CD14-positive monocyte (primary cell): ENCODE measurements at regions not wholly inside any gene's neighbourhood (a gene's known extent, or its start where the extent isn't known, plus 50 kb on each side); places are given as distances from the start of the nearest gene placed in this dataset.

Experiments
- DNase-seq, 3 donors: peaks; one replicate each; pipeline ENCODE4 v3.0.0-alpha.2; 2011 to 2022
- H2AFZ ChIP-seq: 2 replicates; pipeline ENCODE4 v1.6.0; 2012; ENCODE audit warnings: mild to moderate bottlenecking, low read depth, low read length, inconsistent platforms; ENCODE audit not compliant: insufficient read depth, poor library complexity, severe bottlenecking
- H3K27ac ChIP-seq, 2 donors: 1 replicate in 1 of 2; 2 replicates in 1 of 2; pipeline ENCODE4 v1.5.1; 2012 to 2013; ENCODE audit warnings: low read length in 2 of 2, control low read depth in 1 of 2, inconsistent platforms in 1 of 2, low read depth in 1 of 2, mild to moderate bottlenecking in 1 of 2
- H3K27me3 ChIP-seq, 2 donors: one replicate each; pipeline versions ENCODE4 v1.6.0 to v1.6.1; 2011 to 2013; ENCODE audit warnings: low read length in 2 of 2; ENCODE audit not compliant: control insufficient read depth in 2 of 2, insufficient read depth in 2 of 2
- H3K36me3 ChIP-seq, 2 donors: replicated peaks in 1 of 2; 1 replicate in 1 of 2; 2 replicates in 1 of 2; pipeline versions ENCODE4 v1.5.1 to v1.6.1; 2012 to 2013; ENCODE audit warnings: low read length in 2 of 2, control low read depth in 1 of 2, inconsistent platforms in 1 of 2, mild to moderate bottlenecking in 1 of 2; ENCODE audit not compliant: insufficient read depth in 2 of 2, control insufficient read depth in 1 of 2
- H3K4me1 ChIP-seq, 2 donors: 1 replicate in 1 of 2; 2 replicates in 1 of 2; pipeline versions ENCODE4 v1.5.1 to v1.6.1; 2012 to 2013; ENCODE audit warnings: low read length in 2 of 2, control low read depth in 1 of 2, inconsistent platforms in 1 of 2, mild to moderate bottlenecking in 1 of 2, moderate library complexity in 1 of 2; ENCODE audit not compliant: insufficient read depth in 2 of 2, control insufficient read depth in 1 of 2
- H3K4me2 ChIP-seq: replicated peaks from 2 replicates; pipeline ENCODE3; 2012; ENCODE audit warnings: low read length, moderate library complexity, mild to moderate bottlenecking; ENCODE audit not compliant: poor library complexity, severe bottlenecking; ENCODE audit errors: extremely low read depth
- H3K4me3 ChIP-seq, 3 experiments: fragments of 200-600 bp in 1 of 3; sonication (generic) in 1 of 3; replicated peaks in 1 of 3; 1 replicate in 2 of 3; 2 replicates in 1 of 3; pipeline ENCODE4 v1.5.1; 2011 to 2013; ENCODE audit warnings: low read length in 3 of 3, mild to moderate bottlenecking in 3 of 3, control low read depth in 2 of 3, low read depth in 2 of 3, inconsistent platforms in 1 of 3, moderate library complexity in 1 of 3
- H3K79me2 ChIP-seq: 2 replicates; pipeline ENCODE4 v1.6.0; 2012; ENCODE audit warnings: mild to moderate bottlenecking, control low read depth, inconsistent platforms, low read length, moderate library complexity; ENCODE audit not compliant: insufficient read depth
- H3K9ac ChIP-seq: 2 replicates; pipeline ENCODE4 v1.6.0; 2017; ENCODE audit warnings: low read length, mild to moderate bottlenecking; ENCODE audit not compliant: insufficient read depth, poor library complexity, severe bottlenecking
- H3K9me3 ChIP-seq, 2 donors: replicated peaks in 1 of 2; 1 replicate in 1 of 2; 2 replicates in 1 of 2; pipeline versions ENCODE4 v1.5.1 to v1.6.1; 2012 to 2013; ENCODE audit warnings: low read length in 2 of 2, control low read depth in 1 of 2; ENCODE audit not compliant: control insufficient read depth in 1 of 2, insufficient read depth in 1 of 2
- H4K20me1 ChIP-seq: 2 replicates; pipeline ENCODE4 v1.6.0; 2012; ENCODE audit warnings: mild to moderate bottlenecking, low read length, control low read depth, moderate library complexity; ENCODE audit not compliant: insufficient read depth
- H3K27ac Mint-ChIP-seq, 7 donors: one replicate each; pipeline ENCODE4 v1.8.0; 2020; ENCODE audit warnings: mild to moderate bottlenecking in 7 of 7, mixed read lengths in 7 of 7, moderate library complexity in 6 of 7, inconsistent platforms in 2 of 7
- H3K27me3 Mint-ChIP-seq, 3 donors: one replicate each; pipeline ENCODE4 v1.8.0; 2021 to 2022; ENCODE audit warnings: low read depth in 3 of 3, mild to moderate bottlenecking in 3 of 3, mixed read lengths in 3 of 3, moderate library complexity in 3 of 3, inconsistent platforms in 1 of 3
- H3K36me3 Mint-ChIP-seq, 2 donors: one replicate each; pipeline ENCODE4 v1.8.0; 2020; ENCODE audit warnings: mixed read lengths in 2 of 2, inconsistent platforms in 1 of 2, mild to moderate bottlenecking in 1 of 2
- H3K4me1 Mint-ChIP-seq: one replicate; pipeline ENCODE4 v1.8.0; 2020; ENCODE audit warnings: mild to moderate bottlenecking, mixed read lengths
- H3K4me3 Mint-ChIP-seq, 2 donors: one replicate each; pipeline ENCODE4 v1.8.0; 2020; ENCODE audit warnings: mild to moderate bottlenecking in 2 of 2, mixed read lengths in 2 of 2, moderate library complexity in 1 of 2
- H3K9me3 Mint-ChIP-seq, 7 donors: one replicate each; pipeline ENCODE4 v1.8.0; 2020 to 2022; ENCODE audit warnings: mixed read lengths in 7 of 7, mild to moderate bottlenecking in 6 of 7, moderate library complexity in 6 of 7, inconsistent platforms in 2 of 7
- WGBS: methylation state at CpG from one replicate; pipeline ENCODE4 v1.1.5; 2013; ENCODE audit warnings: missing lambda C conversion rate; ENCODE audit not compliant: insufficient coverage; 5-methylcytosine and 5-hydroxymethylcytosine counted together
- intact Hi-C, 2 donors: fragments of 100-400 bp; cut with micrococcal nuclease; formaldehyde crosslinking; loops; one replicate each; pipeline versions ENCODE4 v1.15.0 to v1.15.1; 2023
- TF ChIP-seq, protein P1 (sequence below): fragments of 200-600 bp; IDR thresholded peaks from one replicate; pipeline ENCODE4 v1.8.0; 2022; ENCODE audit warnings: antibody characterized with exemption, mild to moderate bottlenecking

DNA sequence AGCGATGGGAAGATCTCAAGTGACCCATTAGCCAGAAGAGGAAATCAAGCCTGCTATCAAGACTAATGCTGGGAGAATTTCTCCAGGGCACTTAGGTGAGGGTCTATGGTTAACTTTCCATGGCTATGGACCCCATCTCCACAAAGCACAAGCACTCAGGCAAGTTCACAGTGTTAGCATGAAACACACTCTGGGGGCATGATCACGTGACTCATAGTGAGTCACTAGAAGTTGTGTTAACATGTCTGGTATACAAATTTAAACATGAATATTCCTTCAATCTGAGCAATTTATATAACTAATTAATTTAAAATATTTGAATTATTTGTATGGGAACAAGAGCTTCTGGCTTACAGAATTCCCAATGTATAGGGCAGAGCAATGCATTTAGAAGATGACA is 131.8 kb downstream of the FAM204A start:
- Histone ChIP-seq H3K4me3 (no peak overlapping the region), H4K20me1 (no peaks in the 10 kb centered on the region), H3K4me1 (peaks cover 4 to 5% of the 10 kb centered on the region in 2 donors), H3K36me3 (no peaks in the 10 kb centered on the region), H3K27ac (no peak overlapping the region), H3K4me2 (no peak overlapping the region), H3K9me3 (no peaks in the 10 kb centered on the region), H3K9ac (no peak overlapping the region), H3K27me3 (no peaks in the 10 kb centered on the region), H2AFZ (no peak overlapping the region), H3K79me2 (no peaks in the 10 kb centered on the region)
- H3K27ac Mint-ChIP-seq = no peak overlapping the region
- intact Hi-C loops = no loop called here
- peaks cover 0 to 3% (median 0%) of the 10 kb centered on the region in 7 donors for H3K9me3 Mint-ChIP-seq
- peaks cover 4% of the 10 kb centered on the region for H3K4me1 Mint-ChIP-seq
- TF ChIP-seq, protein P1, sequence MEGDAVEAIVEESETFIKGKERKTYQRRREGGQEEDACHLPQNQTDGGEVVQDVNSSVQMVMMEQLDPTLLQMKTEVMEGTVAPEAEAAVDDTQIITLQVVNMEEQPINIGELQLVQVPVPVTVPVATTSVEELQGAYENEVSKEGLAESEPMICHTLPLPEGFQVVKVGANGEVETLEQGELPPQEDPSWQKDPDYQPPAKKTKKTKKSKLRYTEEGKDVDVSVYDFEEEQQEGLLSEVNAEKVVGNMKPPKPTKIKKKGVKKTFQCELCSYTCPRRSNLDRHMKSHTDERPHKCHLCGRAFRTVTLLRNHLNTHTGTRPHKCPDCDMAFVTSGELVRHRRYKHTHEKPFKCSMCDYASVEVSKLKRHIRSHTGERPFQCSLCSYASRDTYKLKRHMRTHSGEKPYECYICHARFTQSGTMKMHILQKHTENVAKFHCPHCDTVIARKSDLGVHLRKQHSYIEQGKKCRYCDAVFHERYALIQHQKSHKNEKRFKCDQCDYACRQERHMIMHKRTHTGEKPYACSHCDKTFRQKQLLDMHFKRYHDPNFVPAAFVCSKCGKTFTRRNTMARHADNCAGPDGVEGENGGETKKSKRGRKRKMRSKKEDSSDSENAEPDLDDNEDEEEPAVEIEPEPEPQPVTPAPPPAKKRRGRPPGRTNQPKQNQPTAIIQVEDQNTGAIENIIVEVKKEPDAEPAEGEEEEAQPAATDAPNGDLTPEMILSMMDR = no peak
- peaks cover 0 to 6% (median 2%) of the 10 kb centered on the region in 3 donors for H3K27me3 Mint-ChIP-seq
- WGBS = no CpG with 5 or more reads among the region's 2 CpGs
- no peak for DNase-seq
- no peaks in the 10 kb centered on the region for H3K36me3 Mint-ChIP-seq
- no peak overlapping the region for H3K4me3 Mint-ChIP-seq

DNA sequence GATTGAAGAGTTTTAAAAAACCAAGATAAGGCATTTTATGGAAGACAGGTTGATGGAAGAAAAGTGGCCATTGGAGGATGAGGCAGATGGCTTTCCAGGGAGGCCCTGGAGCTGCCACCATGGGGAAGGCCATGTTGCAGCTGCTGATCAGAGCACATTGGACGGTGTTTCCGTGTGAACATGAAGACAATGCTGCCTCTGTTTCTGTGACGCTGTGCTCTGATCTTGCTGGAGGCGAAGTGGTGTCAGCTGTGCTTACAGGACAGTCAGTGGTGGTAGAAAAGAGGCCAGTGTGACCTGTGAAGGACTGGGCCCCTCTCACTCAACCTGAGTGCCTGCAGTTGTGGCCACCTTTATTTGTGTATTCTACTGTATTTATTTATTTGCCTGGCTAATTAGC is 132.9 kb downstream of the FAM204A start:
- Histone ChIP-seq H3K27ac (no peak overlapping the region), H3K4me1 (peaks cover 4 to 5% of the 10 kb centered on the region in 2 donors), H3K4me2 (no peak overlapping the region), H3K4me3 (no peak overlapping the region), H3K9me3 (no peaks in the 10 kb centered on the region), H4K20me1 (no peaks in the 10 kb centered on the region), H3K79me2 (no peaks in the 10 kb centered on the region), H2AFZ (no peak overlapping the region), H3K36me3 (no peaks in the 10 kb centered on the region), H3K27me3 (no peaks in the 10 kb centered on the region), H3K9ac (no peak overlapping the region)
- peaks cover 0 to 9% (median 5%) of the 10 kb centered on the region in 3 donors for H3K27me3 Mint-ChIP-seq
- H3K27ac Mint-ChIP-seq = no peak overlapping the region
- H3K4me3 Mint-ChIP-seq = no peak overlapping the region
- TF ChIP-seq, protein P1 = no peak
- intact Hi-C loops = no loop called here
- DNase-seq = no peak
- peaks cover 0 to 3% (median 0%) of the 10 kb centered on the region in 7 donors for H3K9me3 Mint-ChIP-seq
- peaks cover 4% of the 10 kb centered on the region for H3K4me1 Mint-ChIP-seq
- 94% methylated on average over 4 of the region's 4 CpGs for WGBS
- H3K36me3 Mint-ChIP-seq = no peaks in the 10 kb centered on the region
